HL-60 (cell line): ENCODE measurements at regions not wholly inside any gene's neighbourhood (a gene's known extent, or its start where the extent isn't known, plus 50 kb on each side); places are given as distances from the start of the nearest gene placed in this dataset.

Experiments used
- CTCF ChIP-seq: IDR thresholded peaks from one replicate; pipeline ENCODE4 v1.5.1; 2011; ENCODE audit warnings: low read length, control low read depth, inconsistent platforms; ENCODE audit not compliant: insufficient read depth
- POLR2AphosphoS5 ChIP-seq: IDR thresholded peaks from 2 replicates; pipeline ENCODE4 v1.6.1; 2012; ENCODE audit warnings: low read depth
- TF ChIP-seq, protein P1 (sequence below): IDR thresholded peaks from 2 replicates; pipeline ENCODE4 v1.6.1; 2012; ENCODE audit warnings: low read depth; ENCODE audit not compliant: insufficient replicate concordance

DNA sequence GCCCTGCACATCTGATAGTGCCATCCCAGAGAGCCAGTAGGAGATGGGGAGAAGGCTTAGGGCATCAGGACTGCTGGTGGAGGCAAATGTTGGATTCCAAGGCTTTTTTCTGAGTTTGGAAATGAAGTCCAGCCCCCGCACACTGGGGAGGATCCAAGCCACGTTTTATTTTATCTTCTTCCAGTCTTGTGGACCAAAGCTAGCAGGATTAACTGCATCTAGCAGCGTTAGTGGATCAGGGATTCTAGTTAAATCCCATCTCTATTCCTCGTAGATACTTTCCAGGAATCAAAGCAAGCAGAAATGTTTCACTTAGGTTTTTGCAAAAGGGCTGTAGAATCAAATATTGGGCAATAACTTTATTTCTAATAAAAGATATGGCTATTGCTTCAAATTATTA lies 114.7 kb upstream of the OR13F1 start:
- no peak for TF ChIP-seq POLR2AphosphoS5
- TF ChIP-seq CTCF = no peak
- TF ChIP-seq, protein P1, sequence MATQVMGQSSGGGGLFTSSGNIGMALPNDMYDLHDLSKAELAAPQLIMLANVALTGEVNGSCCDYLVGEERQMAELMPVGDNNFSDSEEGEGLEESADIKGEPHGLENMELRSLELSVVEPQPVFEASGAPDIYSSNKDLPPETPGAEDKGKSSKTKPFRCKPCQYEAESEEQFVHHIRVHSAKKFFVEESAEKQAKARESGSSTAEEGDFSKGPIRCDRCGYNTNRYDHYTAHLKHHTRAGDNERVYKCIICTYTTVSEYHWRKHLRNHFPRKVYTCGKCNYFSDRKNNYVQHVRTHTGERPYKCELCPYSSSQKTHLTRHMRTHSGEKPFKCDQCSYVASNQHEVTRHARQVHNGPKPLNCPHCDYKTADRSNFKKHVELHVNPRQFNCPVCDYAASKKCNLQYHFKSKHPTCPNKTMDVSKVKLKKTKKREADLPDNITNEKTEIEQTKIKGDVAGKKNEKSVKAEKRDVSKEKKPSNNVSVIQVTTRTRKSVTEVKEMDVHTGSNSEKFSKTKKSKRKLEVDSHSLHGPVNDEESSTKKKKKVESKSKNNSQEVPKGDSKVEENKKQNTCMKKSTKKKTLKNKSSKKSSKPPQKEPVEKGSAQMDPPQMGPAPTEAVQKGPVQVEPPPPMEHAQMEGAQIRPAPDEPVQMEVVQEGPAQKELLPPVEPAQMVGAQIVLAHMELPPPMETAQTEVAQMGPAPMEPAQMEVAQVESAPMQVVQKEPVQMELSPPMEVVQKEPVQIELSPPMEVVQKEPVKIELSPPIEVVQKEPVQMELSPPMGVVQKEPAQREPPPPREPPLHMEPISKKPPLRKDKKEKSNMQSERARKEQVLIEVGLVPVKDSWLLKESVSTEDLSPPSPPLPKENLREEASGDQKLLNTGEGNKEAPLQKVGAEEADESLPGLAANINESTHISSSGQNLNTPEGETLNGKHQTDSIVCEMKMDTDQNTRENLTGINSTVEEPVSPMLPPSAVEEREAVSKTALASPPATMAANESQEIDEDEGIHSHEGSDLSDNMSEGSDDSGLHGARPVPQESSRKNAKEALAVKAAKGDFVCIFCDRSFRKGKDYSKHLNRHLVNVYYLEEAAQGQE = no peak
